HG03139 (cell line): ENCODE measurements at regions not wholly inside any gene's neighbourhood (a gene's known extent, or its start where the extent isn't known, plus 50 kb on each side); places are given as distances from the start of the nearest gene placed in this dataset.

Source experiments
- ATAC-seq: cut with Tn5 transposase; IDR thresholded peaks from one replicate; pipeline ENCODE4 v1.9.1; 2021; ENCODE audit not compliant: unreplicated experiment

- no peak for ATAC-seq
These were observed 243.2 kb upstream of the VEPH1 start for GRCh38 chr3:157746391-157746790.

- ATAC-seq = no peak
These were observed 238.4 kb upstream of the VEPH1 start for GRCh38 chr3:157741607-157742006.

GRCh38 chr3:157738441-157738840, 235.2 kb upstream of the VEPH1 start:
- ATAC-seq = no peak

- ATAC-seq = no peak
These were observed 215.6 kb upstream of the VEPH1 start for GRCh38 chr3:157718800-157719199.

GRCh38 chr3:157713101-157713500, 209.9 kb upstream of the VEPH1 start:
- ATAC-seq = no peak

GRCh38 chr3:157705258-157705657, 202.0 kb upstream of the VEPH1 start:
- ATAC-seq = no peak

GRCh38 chr3:157700405-157700804, 197.2 kb upstream of the VEPH1 start:
- ATAC-seq = no peak

- ATAC-seq = no peak
These were observed 192.4 kb upstream of the VEPH1 start for GRCh38 chr3:157695586-157695985.

GRCh38 chr3:157695103-157695502, 191.9 kb upstream of the VEPH1 start:
- no peak for ATAC-seq

- ATAC-seq = no peak
These were observed 190.5 kb upstream of the VEPH1 start for GRCh38 chr3:157693762-157694161.

GRCh38 chr3:157692468-157692867, 189.3 kb upstream of the VEPH1 start:
- ATAC-seq = peak; percentile 65

GRCh38 chr3:157683668-157684067, 180.5 kb upstream of the VEPH1 start:
- no peak for ATAC-seq

GRCh38 chr3:157672061-157672460, 168.8 kb upstream of the VEPH1 start:
- ATAC-seq = no peak

- no peak for ATAC-seq
These were observed 168.4 kb upstream of the VEPH1 start for GRCh38 chr3:157671656-157672055.

- no peak for ATAC-seq
These were observed 166.2 kb upstream of the VEPH1 start for GRCh38 chr3:157669416-157669815.

- no peak for ATAC-seq
These were observed 164.3 kb upstream of the VEPH1 start for GRCh38 chr3:157667493-157667892.

- ATAC-seq = no peak
These were observed 159.0 kb upstream of the VEPH1 start for GRCh38 chr3:157662171-157662570.

- ATAC-seq = no peak
These were observed 157.6 kb upstream of the VEPH1 start for GRCh38 chr3:157660847-157661246.

GRCh38 chr3:157652366-157652765, 149.2 kb upstream of the VEPH1 start:
- no peak for ATAC-seq

GRCh38 chr3:157650699-157651098, 147.5 kb upstream of the VEPH1 start:
- ATAC-seq = no peak

- ATAC-seq = no peak
These were observed 147.0 kb upstream of the VEPH1 start for GRCh38 chr3:157650172-157650571.

GRCh38 chr3:157649511-157649910, 146.3 kb upstream of the VEPH1 start:
- no peak for ATAC-seq

GRCh38 chr3:157647820-157648219, 144.6 kb upstream of the VEPH1 start:
- no peak for ATAC-seq
